ENCODE measurements at regions not wholly inside any gene's neighbourhood (a gene's known extent, or its start where the extent isn't known, plus 50 kb on each side); places are given as distances from the start of the nearest gene placed in this dataset.
A peak's percentile ranks its signal among the peaks of the same experiment; 100 is the strongest.

DNA sequence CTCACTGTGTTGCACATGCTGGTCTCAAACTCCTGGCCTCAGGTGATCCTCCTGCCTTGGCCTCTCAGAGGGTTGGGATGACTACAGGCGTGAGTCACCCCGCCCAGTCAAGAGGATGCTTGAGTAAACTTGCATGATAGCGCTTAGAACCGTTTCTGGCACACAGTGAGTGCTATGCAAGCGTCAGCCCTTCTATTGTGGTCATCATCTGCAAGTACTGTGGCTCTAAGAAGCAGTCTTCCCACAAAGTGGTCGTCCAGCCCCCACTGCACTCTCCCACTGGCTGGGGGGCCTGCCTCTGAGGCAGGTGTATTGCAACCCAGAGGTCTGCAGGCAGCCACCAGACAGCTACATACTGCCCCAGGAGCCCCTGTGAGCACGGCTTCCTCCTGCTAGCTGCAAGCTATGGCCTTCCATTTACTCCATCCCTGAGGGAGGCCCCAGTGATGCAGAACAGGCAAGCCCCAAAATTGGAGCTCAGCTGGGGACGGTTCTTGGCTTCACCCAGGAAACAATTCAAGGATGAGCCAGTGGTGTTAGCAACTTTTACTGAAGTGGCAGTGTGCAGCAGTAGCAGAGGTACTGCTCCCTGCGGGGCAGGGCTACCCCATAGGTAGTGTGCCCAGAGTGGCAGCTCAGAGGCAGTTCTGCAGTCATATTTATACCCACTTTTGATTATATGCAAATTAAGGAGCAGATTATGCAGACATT is 95.4 kb downstream of the LSM3 start:
- DNase-seq: no peak

DNA sequence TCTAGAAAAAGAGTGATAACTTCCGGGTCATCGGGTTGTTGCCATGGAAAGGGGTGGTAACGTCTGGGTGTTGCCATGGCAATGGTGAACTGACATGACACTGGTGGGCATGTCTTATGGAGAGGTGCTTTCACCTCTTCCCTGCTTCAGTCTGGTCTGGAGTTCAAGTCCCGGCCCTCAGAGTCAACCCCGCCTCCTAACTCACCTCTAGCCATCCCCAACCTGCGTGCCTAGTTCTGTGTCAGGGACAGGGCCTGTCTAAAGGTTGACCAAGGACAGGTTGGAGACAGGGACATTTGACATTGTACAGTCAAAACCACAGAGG is 96.0 kb downstream of the LSM3 start:
- DNase-seq: no peak

DNA sequence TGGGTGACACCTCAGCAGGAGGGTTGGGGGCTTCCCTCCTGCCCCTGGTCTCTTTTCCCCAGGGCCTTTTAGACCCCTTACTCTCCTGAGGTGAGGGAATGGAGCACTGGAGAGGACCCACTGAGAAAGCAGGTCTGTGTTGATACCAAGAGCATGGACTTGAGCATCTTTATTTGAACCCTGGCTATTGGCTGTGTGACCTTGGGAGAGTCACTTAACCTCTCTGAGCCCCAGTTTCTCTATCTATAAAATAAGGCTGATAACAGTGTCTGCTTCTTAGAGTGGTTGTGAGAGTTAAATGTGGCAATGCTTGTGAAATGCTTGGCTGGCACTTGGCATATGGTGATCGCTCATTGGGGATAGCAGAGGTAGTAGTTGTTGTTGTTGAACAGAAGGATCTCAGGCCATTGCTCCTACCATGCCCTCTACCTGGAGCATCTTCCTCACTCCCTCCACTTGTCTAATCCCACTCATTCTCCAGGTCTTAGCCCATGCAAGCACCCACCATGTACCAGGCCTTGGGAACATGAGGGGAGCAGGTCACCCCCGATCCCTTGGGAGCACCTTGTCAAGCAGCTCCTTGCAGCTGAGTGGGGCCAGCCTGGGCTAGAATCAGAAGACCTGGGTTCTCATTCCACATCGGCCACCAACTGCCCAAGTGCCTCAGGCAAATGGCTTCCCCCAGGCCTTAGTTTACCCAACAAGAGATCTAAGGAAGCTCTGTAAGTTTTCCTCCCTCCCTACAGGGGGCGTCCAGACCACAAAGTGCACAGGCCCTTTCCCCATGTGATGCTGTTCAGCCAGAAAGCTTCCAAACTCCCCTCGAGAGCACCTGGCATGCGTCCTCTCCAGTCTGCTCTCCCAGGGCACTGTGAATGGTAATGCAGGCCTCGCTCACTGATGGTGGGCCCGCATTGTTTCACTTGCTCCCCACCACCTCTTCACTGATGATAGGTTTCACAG is 96.7 kb downstream of the LSM3 start:
- peak in 3 of 4 experiments; percentile 31 to 43 (median 38) for DNase-seq

DNA sequence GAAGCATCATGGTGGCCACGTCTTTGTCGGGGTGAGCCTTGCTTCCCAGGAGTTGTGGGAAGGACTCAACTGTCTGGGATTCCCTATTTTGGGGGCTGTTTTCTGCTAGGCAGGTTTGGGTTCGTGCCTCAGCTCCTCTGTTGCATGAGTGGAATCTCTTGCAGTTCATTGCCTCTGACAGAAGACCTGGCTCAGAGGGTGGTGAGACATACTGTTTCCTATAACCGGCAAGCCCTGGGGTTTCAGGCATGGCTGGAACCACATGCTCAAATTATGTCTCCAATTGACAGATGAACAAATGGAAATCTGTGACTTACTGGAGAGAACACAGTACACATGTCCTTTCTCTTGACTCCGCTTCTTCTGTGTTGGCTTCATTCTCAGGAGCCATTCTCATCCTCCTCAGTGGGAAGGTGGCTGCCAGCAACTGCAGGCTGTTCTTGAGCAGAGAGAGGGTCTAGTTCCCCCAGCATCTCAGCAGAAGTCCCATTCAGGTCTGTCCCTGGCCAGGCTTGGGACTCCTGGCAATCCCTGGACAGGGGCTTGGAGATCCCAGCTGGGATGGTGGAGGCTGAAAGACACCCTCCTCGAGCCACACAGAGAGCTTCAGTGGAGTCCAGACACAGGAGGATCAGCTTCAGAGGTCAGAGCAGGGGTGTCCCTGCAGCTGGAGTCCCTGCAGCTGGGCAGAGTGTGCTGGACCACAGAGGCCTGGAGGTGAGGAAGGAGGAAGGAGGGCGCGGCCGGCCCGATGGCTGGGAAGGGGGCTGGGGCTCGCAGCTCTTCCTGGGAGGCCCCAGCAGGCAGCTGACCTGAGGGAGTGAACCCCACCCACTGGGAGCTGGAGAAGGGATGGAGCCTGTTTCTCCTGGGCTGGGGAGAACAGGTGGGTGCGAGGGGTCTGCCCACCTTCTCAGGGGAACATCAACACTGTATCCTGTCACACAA is 97.6 kb downstream of the LSM3 start:
- DNase-seq: no peak

DNA sequence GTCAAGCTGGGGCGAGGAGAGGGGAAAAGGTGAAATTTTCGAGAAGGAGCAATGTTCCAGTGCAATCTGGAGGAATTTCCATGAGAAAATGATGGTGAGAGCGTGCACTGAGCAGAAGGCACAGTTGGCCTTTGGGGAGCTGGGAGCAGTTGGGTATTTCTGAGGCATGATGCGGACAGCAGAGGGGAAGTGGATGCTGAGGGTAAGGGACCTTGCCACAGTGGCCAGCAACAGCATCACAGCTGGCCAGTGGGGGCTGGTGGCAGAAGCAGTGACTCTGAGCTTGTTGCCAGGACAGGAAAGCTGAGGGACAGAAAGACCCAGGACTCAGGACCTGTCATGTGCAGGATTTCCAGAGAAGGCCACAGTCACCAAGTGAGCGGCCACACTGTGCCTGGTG is 98.9 kb downstream of the LSM3 start:
- peak in 1 of 4 experiments; percentile 32 for DNase-seq

DNA sequence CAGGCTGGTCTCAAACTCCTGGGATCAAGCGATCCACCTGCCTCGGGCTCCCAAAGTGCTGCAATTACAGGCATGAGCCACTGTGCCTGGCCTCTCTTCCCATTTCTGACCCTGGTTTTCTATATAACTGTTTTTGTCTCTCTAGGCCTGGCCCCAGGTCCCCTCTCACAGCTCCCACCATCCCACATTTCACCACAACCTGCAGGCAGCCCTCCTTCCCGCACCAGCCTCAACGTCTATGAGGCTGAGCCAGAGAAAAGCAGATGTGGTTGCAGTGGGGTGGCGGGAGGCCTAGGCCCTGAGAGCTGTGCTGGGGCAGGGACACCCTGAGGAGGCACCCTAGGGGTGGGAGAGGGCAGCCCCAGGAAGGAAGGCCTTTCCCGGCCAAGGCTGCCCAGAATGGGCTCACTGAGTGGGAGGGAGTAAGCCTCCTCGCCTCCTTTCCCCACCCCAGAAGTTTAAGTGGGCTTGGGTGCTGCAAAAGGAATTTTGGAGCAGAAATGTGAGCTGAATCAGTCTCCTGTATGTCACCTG is 99.7 kb downstream of the LSM3 start:
- DNase-seq: no peak

DNA sequence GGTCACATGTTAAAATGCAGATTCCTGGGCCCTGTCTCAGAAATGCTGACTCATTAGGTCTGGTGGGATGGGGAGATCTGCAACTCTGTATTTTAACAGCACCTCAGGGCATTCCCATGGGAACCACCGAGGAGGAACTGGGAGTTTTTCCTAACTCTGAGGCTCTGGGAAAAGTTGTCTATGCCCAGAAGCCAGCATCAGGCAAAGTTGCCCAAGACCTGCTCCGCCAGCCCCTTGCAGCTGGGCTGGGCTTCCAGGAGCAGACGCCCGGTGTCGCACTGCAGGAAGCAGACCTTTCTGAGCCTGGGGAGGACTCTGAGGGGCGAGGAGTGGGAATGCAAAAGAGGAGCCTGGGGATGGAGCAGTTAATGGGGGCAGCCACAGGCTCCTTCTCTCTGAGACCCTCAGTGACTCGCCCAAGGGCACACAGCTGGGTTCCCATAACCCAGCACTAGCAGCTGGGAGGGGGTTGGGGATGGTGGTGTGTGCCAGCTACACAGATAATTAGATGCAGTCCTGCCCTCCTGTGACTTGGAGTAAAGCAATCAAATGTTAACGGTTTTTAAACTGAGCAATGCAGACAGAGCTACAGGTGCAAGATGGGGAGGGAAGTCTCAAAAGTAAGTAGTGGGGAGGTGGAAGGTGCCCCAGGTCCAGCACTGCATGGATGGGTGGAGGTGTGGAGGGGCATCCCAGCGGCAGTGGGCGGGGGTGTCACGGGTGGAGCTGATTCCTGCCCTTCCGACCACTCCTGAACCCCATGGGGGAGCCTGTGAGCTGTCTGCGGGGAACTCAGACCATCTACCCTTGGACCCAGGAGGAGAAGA is 100.4 kb downstream of the LSM3 start:
- no peak for DNase-seq

DNA sequence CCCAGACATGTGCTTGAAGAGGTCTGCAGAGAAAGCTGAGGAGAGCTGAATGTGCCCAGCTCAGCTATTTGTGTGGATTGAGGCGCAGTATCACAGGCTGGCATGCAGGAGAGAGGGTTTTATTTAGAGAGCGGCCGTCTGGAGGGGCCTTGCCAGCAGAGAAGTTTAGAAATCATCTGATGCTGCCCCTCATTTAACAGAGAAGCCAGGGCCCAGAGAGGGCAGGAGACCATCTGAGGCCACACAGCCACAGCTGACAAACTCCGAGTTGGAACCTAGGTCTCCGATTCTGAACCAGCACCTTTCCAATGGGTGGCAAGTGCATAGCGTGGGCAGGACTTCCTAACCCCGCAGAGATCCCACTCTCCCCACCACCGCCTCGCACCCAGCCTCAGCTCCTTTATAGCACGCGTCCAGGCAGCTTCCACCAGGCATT is 101.0 kb downstream of the LSM3 start:
- DNase-seq: no peak

DNA sequence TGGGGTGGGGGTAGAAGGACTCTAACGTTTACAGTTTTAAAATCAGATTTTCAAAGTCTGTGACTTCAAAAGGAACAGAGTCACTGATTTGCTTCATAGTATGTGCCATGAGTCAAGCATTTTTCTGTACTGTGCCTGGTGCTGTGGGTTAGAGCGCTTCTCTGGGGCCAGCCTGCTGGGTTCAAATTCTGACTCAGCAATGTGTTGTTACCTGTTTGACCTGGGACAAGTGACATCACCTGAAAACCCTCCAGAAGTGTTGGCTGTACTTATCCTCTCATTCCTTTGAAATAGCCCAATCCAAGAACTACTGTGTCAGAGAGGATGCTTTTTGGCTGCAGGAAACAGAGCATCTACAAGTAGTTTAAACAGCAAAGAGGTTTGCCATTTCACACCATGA is 101.7 kb downstream of the LSM3 start:
- no peak for DNase-seq

DNA sequence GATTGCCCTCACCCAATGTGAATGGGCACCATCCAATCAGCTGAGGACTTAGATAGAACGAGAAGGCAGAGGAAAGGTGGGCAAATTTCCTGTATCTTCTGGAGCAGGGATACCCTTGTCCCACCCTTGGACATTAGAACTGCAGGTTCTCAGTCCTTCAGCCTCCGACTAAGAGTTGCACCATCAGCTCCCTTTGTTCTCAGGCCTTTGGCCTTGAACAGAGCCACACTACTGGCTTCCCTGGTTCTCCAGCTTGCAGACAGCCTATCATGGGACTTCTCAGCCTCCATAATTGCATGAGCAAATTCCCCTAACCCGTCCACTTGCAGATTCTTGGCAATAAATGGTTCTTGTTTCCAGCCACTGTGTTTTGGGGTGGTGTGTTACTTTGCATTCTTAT is 102.4 kb downstream of the LSM3 start:
- no peak for DNase-seq

DNA sequence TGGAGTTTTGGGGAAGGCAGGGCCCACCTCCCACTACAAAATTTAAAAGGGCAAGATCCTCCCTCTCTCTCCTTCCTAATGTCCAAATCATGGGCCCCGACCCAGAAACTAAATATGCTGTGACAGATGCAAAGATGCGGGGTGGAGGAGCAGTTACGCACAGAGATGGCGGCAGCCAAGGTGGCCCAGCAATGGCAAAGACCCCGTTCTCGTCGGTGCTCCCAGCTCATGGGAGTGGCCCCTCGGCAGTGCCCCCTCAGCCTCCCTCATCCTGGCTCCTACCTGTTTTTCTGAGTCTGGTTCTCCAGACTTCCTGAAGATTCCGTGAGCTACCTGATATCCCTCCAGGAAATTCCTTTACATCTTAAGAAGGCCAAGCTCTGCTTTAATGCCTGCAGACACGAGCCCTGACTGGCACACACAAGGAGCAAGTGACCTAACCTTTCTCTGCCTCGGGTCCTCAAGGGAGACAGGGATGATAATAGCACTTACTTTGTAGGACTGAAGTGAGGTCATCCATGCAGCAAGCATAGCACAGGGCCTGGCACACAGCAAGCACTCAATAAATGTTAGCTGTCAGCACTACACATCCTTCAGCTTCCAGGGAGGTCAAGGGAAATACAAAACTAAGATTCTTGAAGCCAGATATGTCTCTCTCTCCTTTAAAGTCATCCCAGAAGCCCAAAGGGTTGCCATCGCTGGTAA is 103.5 kb downstream of the LSM3 start:
- no peak for DNase-seq

DNA sequence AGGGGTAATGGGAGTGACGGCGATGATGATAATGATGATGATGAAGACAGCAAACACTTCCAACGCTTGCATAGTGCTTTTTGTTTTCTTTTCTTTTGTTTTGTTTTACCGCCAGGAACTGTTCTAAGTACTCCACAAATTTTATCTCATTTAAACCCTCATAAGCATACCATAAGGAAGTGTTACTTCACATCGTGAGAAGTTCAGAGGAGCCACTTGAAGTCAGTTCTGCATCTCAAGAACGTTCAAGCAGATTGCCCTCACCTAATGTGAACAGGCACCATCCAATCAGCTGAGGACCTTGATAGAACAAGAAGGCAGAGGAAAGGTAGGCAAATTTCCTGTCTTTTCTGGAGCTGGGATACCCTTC is 104.1 kb downstream of the LSM3 start:
- DNase-seq: no peak

DNA sequence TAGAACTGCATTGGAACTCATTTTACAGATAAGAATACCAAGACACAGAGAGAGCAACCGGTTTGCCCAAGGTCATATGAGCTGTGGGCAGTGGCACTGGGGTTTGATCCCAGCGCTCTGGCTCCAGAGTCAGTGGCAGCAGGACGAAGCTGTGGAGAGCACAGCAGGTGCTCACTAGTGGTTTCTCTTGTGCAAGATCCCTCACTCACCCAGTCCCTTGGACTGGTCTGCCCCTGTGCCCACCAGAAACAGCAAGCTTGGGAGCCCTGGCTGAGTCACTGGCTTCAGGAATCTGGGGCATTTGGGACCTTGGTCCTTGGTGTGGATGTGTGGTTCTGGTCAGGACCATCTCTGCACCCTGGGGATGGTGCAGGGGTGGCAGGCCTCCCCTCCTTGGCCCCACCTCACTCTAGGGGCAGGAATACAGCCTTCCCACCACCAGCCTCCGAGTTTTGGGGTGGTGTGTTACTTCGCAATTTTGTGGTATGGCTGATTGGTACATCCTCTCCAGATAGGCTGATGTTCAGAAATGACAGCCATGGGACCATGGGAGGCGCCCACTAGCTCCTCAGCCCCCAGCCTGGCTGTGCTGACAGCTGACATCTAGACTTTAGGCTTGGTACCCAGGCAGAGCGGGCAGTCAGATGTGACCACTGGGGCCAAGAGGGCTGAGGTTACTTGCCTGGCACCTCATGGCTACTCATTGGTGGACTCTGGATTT is 104.6 kb downstream of the LSM3 start:
- DNase-seq: peak in 2 of 4 experiments; percentile 34 to 51

DNA sequence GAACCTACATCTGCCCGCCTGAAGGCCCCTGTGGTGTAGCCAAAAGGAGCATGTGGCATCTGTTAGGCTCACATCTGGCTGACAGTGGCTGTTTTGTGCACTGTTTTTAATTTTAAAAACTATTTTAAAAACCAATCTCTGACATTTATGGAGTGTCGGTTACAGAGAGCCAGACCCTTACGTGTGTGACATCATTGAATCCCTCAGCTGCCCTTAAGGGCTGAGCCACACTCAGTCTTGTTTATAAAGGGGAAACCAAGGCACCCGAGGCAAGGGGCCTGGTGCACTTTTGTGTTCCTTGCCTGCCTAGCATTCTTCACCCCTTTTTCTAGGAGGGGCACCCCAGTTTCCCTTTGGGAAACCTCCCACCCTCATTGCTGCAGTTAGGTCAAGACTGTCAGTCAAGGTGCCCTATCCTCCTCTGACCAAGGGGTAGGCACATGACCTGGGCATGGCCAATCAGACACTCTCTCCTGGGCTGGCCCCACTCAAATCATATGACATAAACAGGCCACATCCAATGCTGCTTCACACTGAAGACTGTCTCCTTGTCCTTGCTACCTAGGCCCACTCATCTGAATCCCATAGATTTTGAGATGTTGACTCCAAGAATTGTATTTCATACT is 105.3 kb downstream of the LSM3 start:
- peak in 1 of 4 experiments; percentile 39 for DNase-seq

DNA sequence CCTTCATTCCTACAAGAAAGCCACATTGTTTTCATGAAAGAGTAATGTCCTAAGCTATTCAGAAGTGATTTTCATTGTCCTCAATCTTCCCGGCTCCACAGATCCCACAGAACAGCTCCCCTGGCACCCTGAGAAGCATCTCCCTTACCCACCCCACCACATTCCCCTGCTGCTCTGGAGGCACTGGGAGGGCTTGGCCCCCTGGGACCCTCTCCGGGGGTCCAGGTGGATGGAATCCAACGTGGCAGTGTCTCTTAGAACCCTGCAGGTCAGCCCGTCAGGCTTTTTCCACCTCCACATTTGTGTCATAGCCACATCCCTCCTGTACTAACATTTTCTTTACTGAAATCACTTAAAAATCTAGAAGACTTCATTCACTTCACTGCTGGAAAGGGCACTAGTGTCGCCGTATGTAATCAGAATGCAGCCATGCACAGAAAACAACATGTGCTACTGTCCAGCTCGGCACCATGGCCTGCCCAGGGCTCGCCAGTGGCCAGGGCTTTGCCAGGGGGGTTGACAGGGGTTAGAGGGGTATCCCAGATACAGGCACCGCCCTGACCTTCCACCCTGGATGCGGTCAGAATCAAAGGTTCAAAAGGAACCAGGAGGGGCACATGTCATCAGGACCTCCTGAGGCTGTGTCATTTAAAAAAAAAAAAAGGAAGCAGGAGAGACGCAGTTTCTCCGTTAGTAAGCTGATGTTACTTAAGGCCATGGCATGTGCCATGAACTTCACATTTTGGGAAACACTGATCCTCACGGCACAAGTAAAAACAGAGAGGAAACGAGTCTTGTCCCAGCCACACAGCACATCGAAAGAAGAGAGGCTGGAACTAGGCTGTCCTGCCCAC is 106.3 kb downstream of the LSM3 start:
- DNase-seq: peak; percentile 38 to 84 (median 71)

DNA sequence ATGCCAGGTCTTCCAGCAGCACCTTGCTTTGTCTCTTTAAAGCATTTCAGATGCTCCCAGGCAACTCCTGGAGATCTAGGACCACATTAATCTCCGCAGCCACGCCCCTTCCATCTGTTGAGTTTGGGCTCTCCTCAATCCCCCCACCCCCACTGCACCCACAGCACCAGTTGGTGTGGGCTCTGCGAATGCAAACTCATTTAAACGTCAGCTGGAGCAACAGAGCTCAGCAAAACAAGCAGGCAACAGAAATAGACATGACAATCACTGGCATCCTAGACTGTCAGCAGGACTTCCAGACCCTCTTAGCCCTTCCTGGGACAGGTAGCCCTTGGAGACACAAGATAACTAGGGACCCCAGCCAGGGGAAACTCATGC is 106.9 kb downstream of the LSM3 start:
- DNase-seq: no peak

DNA sequence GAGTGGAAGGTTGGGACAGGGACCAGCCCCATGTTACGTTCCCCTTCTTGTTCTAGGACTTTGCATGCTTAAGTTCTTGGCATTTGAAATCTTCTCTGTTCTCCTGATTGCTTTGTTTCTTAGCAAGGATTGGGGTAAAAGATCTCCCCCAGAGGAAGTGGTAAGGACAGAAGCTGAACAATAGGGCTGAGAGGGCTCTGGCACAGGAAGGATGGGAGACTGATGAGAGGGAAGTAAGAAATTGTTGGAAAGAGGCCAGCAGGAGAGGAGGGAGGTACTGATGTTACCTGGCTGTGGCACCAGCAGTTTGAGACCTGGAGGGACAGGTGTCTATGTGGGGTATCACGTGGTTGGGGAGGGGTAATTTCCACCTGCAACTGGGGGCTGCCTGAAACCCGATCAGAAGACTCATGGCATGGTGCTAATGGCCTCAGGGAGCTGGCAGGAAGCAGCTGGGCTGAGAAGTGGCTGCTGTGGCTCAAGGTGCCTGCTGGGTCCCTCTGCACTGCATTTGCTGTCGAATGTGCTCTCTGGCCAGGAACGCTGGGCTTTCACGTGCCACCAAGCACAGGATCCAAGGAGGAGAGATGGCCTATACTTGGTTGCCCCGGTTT is 108.4 kb downstream of the LSM3 start:
- no peak for DNase-seq

DNA sequence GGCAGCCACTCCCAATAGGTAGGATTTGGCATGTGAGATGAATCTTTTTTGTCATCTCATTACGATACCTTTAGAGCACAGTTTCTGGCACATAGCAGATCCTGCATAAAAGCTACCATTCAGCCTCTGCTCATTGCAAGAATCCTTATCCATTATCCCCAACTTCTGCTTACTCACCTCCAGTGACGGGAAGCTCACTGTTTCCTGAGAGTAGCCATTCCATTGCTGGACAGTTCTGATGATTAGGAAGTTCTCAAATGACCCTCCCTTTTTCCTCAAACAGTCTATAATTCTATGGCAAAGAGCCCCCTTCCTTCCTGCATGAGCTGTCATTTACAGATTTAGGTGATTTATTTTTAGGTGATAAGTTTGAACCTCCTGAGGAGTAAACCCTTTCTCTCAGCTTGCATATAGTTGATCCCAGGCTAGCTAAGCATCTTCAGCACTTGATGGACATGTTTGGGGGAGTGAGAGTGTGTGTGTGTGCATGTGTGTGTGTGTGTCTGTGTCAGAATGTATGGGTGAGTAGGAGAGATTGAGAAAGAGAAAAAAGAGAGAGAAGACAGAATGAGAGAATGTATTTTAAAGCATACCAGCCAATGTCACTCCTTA is 109.7 kb downstream of the LSM3 start:
- DNase-seq: no peak
